Stimulated activated CD4-positive, alpha-beta T cell treated with anti-CD3 and anti-CD28 coated beads, Interleukin-12 subunit alpha, Interleukin-12 subunit beta, amount 100 ng/mL, for 48 hours (primary cell): ENCODE measurements at regions not wholly inside any gene's neighbourhood (a gene's known extent, or its start where the extent isn't known, plus 50 kb on each side); places are given as distances from the start of the nearest gene placed in this dataset.

Source experiments
- DNase-seq, 3 donors: peaks; one replicate each; pipeline ENCODE4 v3.0.0-alpha.2; 2020; ENCODE audit warnings: low read depth in 2 of 3, low spot score in 1 of 3

- DNase-seq = no peak
These were observed 594.4 kb downstream of the SQOR start for GRCh38 chr15:46229263-46229662.

GRCh38 chr15:46231786-46232185, 597.0 kb downstream of the SQOR start:
- no peak for DNase-seq

- DNase-seq = no peak
These were observed 597.6 kb downstream of the SQOR start for GRCh38 chr15:46232471-46232870.

- no peak for DNase-seq
These were observed 608.1 kb downstream of the SQOR start for GRCh38 chr15:46242935-46243334.

- DNase-seq = no peak
These were observed 617.1 kb downstream of the SQOR start for GRCh38 chr15:46251903-46252302.

- DNase-seq = no peak
These were observed 623.2 kb downstream of the SQOR start for GRCh38 chr15:46258056-46258455.

- DNase-seq = no peak
These were observed 626.1 kb downstream of the SQOR start for GRCh38 chr15:46260937-46261336.

- DNase-seq = no peak
These were observed 631.0 kb downstream of the SQOR start for GRCh38 chr15:46265664-46266347.

- DNase-seq = no peak
These were observed 631.8 kb downstream of the SQOR start for GRCh38 chr15:46266661-46267060.

- no peak for DNase-seq
These were observed 635.8 kb downstream of the SQOR start for GRCh38 chr15:46270481-46271147.

GRCh38 chr15:46275701-46276100, 640.9 kb downstream of the SQOR start:
- no peak for DNase-seq

GRCh38 chr15:46277451-46277850, 642.6 kb downstream of the SQOR start:
- DNase-seq = no peak

GRCh38 chr15:46278062-46278461, 643.2 kb downstream of the SQOR start:
- DNase-seq = no peak

- DNase-seq = no peak
These were observed 643.8 kb downstream of the SQOR start for GRCh38 chr15:46278486-46279090.

- DNase-seq = no peak
These were observed 646.1 kb downstream of the SQOR start for GRCh38 chr15:46280762-46281542.

GRCh38 chr15:46293550-46293949, 658.7 kb downstream of the SQOR start:
- no peak for DNase-seq

- DNase-seq = no peak
These were observed 661.2 kb downstream of the SQOR start for GRCh38 chr15:46296002-46296401.

GRCh38 chr15:46296797-46297196, 662.0 kb downstream of the SQOR start:
- no peak for DNase-seq

- no peak for DNase-seq
These were observed 662.9 kb downstream of the SQOR start for GRCh38 chr15:46297766-46298165.

- no peak for DNase-seq
These were observed 665.9 kb downstream of the SQOR start for GRCh38 chr15:46300716-46301115.

- no peak for DNase-seq
These were observed 666.5 kb downstream of the SQOR start for GRCh38 chr15:46301291-46301690.

GRCh38 chr15:46301826-46302225, 667.0 kb downstream of the SQOR start:
- no peak for DNase-seq
